ENCODE measurements at regions not wholly inside any gene's neighbourhood (a gene's known extent, or its start where the extent isn't known, plus 50 kb on each side); places are given as distances from the start of the nearest gene placed in this dataset.

DNA sequence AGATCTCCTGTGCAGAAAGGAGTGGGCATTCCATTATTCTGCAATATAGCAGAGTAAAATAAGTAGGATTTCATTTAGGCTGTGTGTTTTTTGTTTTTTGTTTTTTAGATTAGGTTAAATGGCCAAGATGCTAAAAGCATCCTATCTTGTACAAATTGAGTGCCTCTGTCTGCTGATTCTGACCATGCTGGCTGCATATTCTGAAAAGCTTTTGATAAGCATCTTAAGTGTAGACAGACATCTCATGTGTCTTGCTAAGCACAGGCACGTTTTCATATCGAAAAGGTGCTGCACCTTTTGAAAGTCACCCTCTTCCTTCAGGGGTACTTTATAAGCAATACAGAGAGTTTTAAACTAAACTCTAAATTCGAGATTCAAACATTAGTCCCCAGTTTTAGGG lies 74.0 kb upstream of the BCL11A start:
- TF ChIP-seq GATA3 (IDR thresholded peaks at IDR 0.05; ENCODE audit: low read depth, low read length) (peak; percentile 64), GATA2 (IDR thresholded peaks at IDR 0.05; ENCODE audit: low read depth, low read length) (peak; percentile 31; the same call in 1 of the 2 replicates)
